ENCODE measurements at regions not wholly inside any gene's neighbourhood (a gene's known extent, or its start where the extent isn't known, plus 50 kb on each side); places are given as distances from the start of the nearest gene placed in this dataset.
A peak's percentile ranks its signal among the peaks of the same experiment; 100 is the strongest.

GRCh38 chr6:93088621-93089501, 330.5 kb downstream of the EPHA7 start:
- ChIA-PET POLR2A (ENCODE audit: partially characterized antibody) (no interaction called here), CTCF (ENCODE audit: partially characterized antibody) (interaction anchor here (1.0 kb wide), 2 partner anchors 42 to 66 kb away, joined by 3 read pairs; no protein-coding TSS in a partner anchor)
- H2AK5ac ChIP-seq (ENCODE audit: low read depth, low read length): no peak overlapping the region
- WGBS, 2 experiments (ENCODE audit: extremely low coverage in 1 of 2, insufficient coverage in 1 of 2, insufficient read length in 1 of 2, insufficient replicate concordance in 2 of 2, low coverage in 1 of 2, low lambda C conversion rate in 2 of 2, missing lambda C conversion rate in 1 of 2): 81% methylated on average over 14 of the region's 14 CpGs; no CpG with 5 or more reads in 1 of the 2 experiments
- H3K27ac ChIP-seq (ENCODE audit: low read depth, low read length): no peak overlapping the region
- no peak overlapping the region for H4K8ac ChIP-seq (ENCODE audit: extremely low read depth, insufficient read depth, low read length)
- H3K9ac ChIP-seq (replicated peaks in 1 of 4; ENCODE audit: extremely low read depth in 1 of 4, low read depth in 3 of 4, low read length in 3 of 4): no peak overlapping the region
- peak overlapping the region; percentile 79 for H2AFZ ChIP-seq (ENCODE audit: low read length)
- H3K4me1 ChIP-seq (replicated peaks in 1 of 4; ENCODE audit: control insufficient read depth in 3 of 4, insufficient read depth in 4 of 4, low read length in 3 of 4): peaks cover 0 to 6% (median 2%) of the 10 kb centered on the region in 4 experiments; a peak in 2 of 7 replicates
- no peak overlapping the region for H2BK20ac ChIP-seq (ENCODE audit: low read length)
- H3K56ac ChIP-seq (replicated peaks; ENCODE audit: insufficient read length, low read depth, low read length): no peak overlapping the region
- no peak for DNase-seq (ENCODE audit: low read depth in 1 of 2, low spot score in 2 of 2)
- no peaks in the 10 kb centered on the region for H3K36me3 ChIP-seq (ENCODE audit: control insufficient read depth in 2 of 4, insufficient read depth in 4 of 4, low read length in 3 of 4)
- no peaks in the 10 kb centered on the region for H3K27me3 ChIP-seq (replicated peaks in 1 of 4; ENCODE audit: control insufficient read depth in 3 of 4, extremely low read depth in 1 of 4, insufficient read depth in 3 of 4, low read length in 3 of 4)
- H3K79me2 ChIP-seq (ENCODE audit: control insufficient read depth in 1 of 2, insufficient read depth in 2 of 2, low read length in 2 of 2): no peaks in the 10 kb centered on the region
- H3K9me3 ChIP-seq (ENCODE audit: insufficient read depth in 2 of 2, low read depth in 1 of 2, low read length in 1 of 2): no peaks in the 10 kb centered on the region
- H2BK5ac ChIP-seq (ENCODE audit: low read depth, low read length): no peak overlapping the region
- H3K4me3 ChIP-seq (ENCODE audit: extremely low read depth in 1 of 4, insufficient read depth in 2 of 4, low read depth in 3 of 4, low read length in 4 of 4): no peak overlapping the region
- H4K20me1 ChIP-seq (replicated peaks in 1 of 2; ENCODE audit: control insufficient read depth in 1 of 2, insufficient read depth in 2 of 2, low read length in 2 of 2): no peaks in the 10 kb centered on the region
- H3K79me1 ChIP-seq (ENCODE audit: low read depth, low read length): no peaks in the 10 kb centered on the region
- H3K4ac ChIP-seq (replicated peaks; ENCODE audit: insufficient read length, low read depth, low read length): no peak overlapping the region
- no peak overlapping the region for H4K5ac ChIP-seq (ENCODE audit: insufficient read length, low read depth, low read length)
- no peak overlapping the region for H3K18ac ChIP-seq (ENCODE audit: extremely low read depth, low read length)
- FAIRE-seq: no peak
- no peaks in the 10 kb centered on the region for H3K23me2 ChIP-seq (ENCODE audit: low read depth, low read length)
- no peak overlapping the region for H2BK12ac ChIP-seq (ENCODE audit: low read depth, low read length)
- H4K91ac ChIP-seq (replicated peaks; ENCODE audit: insufficient read length, low read length): no peak overlapping the region
- no peak overlapping the region for H3K14ac ChIP-seq (ENCODE audit: insufficient read length)
- H2BK120ac ChIP-seq (replicated peaks; ENCODE audit: low read depth, low read length): no peak overlapping the region
- H2BK15ac ChIP-seq (ENCODE audit: low read length): no peak overlapping the region
- no peak overlapping the region for H3K23ac ChIP-seq (ENCODE audit: insufficient read length)
- no peak overlapping the region for H3K4me2 ChIP-seq (ENCODE audit: insufficient read depth in 1 of 2, low read depth in 2 of 2, low read length in 2 of 2)
- TF ChIP-seq RNF2 (IDR thresholded peaks at IDR 0.05; ENCODE audit: borderline replicate concordance, low read depth, low read length, missing control alignments, poor library complexity, severe bottlenecking) (no peak), HDAC6 (IDR thresholded peaks at IDR 0.05; ENCODE audit: low read depth, low read length) (no peak), BRCA1 (IDR thresholded peaks at IDR 0.05; ENCODE audit: low read depth, low read length) (no peak), CBX8 (IDR thresholded peaks at IDR 0.05; ENCODE audit: borderline replicate concordance, low read depth, low read length) (no peak), RAD21 (IDR thresholded peaks at IDR 0.05 in 1 of 2, conservative IDR thresholded peaks at IDR 0.05 in 1 of 2; ENCODE audit: low read depth in 2 of 2, low read length in 2 of 2) (no peak)

Data from H1 (cell line).